Upper lobe of left lung (tissue), 4 donors: ENCODE measurements at regions not wholly inside any gene's neighbourhood (a gene's known extent, or its start where the extent isn't known, plus 50 kb on each side); places are given as distances from the start of the nearest gene placed in this dataset.

Source experiments
- CTCF ChIP-seq, 6 experiments: fragments of 450-650 bp in 4 of 6; fragments of 200-600 bp in 2 of 6; sonication (generic) in 2 of 6; IDR thresholded peaks; one replicate each; pipeline ENCODE4 v1.5.1; 2016 to 2019; ENCODE audit warnings: antibody characterized with exemption in 6 of 6
- EP300 ChIP-seq, 4 donors: sonication (generic); formaldehyde crosslinking; IDR thresholded peaks; one replicate each; pipeline ENCODE4 v1.5.1; 2017; ENCODE audit warnings: antibody characterized with exemption in 4 of 4, control low read depth in 2 of 4
- POLR2A ChIP-seq, 4 donors: fragments of 450-650 bp; IDR thresholded peaks; one replicate each; pipeline ENCODE4 v1.5.1; 2016 to 2017; ENCODE audit warnings: antibody characterized with exemption in 4 of 4, mild to moderate bottlenecking in 2 of 4
- POLR2AphosphoS5 ChIP-seq, 2 donors: sonication (generic); formaldehyde crosslinking; IDR thresholded peaks; one replicate each; pipeline ENCODE4 v1.5.1; 2017; ENCODE audit warnings: antibody characterized with exemption in 2 of 2

GRCh38 chrX:23263892-23264291, 70.8 kb upstream of the PTCHD1 start:
- TF ChIP-seq POLR2AphosphoS5 (IDR thresholded peaks at IDR 0.05) (no peak), EP300 (IDR thresholded peaks at IDR 0.05) (no peak), CTCF (IDR thresholded peaks at IDR 0.05) (no peak), POLR2A (IDR thresholded peaks at IDR 0.05) (no peak)
